HG02610 (cell line): ENCODE measurements at regions not wholly inside any gene's neighbourhood (a gene's known extent, or its start where the extent isn't known, plus 50 kb on each side); places are given as distances from the start of the nearest gene placed in this dataset.

ENCODE experiments used
- ATAC-seq: cut with Tn5 transposase; IDR thresholded peaks from one replicate; pipeline ENCODE4 v1.9.1; 2021; ENCODE audit warnings: mild to moderate bottlenecking, moderate library complexity; ENCODE audit not compliant: unreplicated experiment

DNA sequence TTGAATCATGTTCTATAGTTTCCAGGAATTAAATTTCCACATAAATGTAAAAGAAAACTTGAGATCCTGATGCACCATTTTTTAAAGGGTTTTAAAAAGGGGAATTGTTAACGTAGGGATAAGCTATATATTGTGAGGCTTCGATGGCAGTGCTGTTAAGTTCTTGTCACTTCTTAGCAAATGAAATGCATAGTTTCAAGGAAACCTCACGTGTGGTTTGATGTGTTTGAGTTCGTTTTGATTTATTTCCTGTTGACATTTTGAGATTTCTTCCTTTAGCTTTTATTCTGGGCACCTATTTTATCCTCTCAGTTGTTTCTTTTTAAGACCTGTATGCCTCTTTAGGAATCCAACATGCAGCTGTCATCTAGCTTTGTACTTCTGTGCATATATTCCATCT lies 301.0 kb downstream of the DOCK8 start:
- no peak for ATAC-seq

DNA sequence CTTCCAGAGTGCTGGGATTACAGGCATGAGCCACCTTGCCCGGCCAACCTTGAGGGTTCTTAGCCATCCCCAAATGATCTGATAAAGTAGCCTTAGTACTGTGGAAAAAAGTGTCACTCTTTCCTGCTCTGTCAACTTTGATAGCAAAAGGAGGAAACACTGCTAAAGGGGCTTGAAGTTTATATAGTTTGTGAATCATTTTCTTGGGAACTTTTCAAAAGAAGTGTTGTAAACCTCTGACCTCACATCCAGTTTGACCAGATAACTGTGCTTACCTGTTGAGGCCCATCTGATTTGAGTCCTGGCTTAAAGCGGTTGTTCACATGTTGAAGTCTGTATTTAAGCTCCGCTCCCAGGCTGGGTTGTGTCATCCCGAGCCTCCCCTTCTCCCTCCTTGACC lies 303.3 kb downstream of the DOCK8 start:
- ATAC-seq, result no peak

DNA sequence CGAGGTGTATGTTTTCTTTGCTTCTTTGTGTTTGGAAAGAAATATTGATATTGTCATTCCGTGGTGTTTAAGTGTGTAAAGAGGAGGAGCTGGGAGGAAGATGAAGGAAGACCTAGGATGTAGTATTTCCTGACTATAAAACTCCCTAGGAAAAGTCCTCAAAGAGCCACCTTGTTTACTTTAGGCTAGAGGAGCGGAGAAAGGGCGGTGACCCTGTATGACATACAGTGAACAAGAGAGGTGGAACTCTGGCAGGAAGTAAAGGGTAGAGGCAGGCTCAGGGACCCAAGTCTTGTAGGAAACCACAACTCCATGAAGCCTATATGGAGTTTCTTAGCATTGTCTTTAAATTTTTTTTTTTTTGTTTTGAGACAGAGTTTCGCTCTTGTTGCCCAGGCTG lies 303.9 kb downstream of the DOCK8 start:
- ATAC-seq, result no peak

DNA sequence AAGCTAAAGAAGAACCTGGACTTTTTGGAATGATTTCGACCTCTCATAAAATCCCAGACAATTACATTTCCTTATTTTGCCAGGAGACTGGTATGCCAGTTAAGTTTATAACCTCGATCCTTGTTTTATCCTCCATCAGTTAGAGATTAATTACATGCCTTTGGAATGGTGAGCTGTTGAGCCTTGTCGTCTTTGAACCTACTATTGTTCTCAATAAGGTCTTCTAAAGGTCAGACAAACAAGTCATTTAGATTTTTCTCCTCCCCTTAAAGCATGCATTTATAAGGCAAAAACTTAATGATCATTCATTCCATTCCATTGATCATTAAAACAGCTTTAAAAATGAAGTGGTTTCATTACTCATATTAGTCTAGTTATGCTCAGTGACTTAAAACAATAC lies 304.9 kb downstream of the DOCK8 start:
- no peak for ATAC-seq

GRCh38 chr9:520302-520701 lies 305.6 kb downstream of the DOCK8 start:
- no peak for ATAC-seq

GRCh38 chr9:522190-522589 lies 307.5 kb downstream of the DOCK8 start:
- no peak for ATAC-seq

DNA sequence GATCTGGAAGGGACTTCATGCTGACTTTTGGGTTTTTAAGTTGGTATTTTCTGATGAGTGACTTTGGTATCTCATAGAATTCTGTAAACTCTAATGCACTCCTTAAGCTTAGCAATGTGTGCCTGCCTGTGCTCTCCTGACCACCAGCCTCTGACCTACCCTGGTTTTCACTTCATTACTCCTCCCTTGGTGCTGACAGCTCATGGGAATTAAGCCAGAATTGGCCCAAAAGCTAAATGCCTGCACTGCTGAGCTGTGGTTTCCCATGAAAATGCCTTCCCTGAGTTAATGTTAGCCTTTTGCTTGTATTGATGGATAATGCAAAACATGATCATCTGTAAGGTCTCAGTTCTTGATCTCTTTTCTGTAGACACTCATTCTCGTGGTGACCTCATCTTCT lies 308.0 kb downstream of the DOCK8 start:
- ATAC-seq, result no peak

- ATAC-seq, result no peak
These were observed 308.8 kb downstream of the DOCK8 start for GRCh38 chr9:523444-523843.

- no peak for ATAC-seq
These were observed 309.3 kb downstream of the DOCK8 start for GRCh38 chr9:524008-524407.

DNA sequence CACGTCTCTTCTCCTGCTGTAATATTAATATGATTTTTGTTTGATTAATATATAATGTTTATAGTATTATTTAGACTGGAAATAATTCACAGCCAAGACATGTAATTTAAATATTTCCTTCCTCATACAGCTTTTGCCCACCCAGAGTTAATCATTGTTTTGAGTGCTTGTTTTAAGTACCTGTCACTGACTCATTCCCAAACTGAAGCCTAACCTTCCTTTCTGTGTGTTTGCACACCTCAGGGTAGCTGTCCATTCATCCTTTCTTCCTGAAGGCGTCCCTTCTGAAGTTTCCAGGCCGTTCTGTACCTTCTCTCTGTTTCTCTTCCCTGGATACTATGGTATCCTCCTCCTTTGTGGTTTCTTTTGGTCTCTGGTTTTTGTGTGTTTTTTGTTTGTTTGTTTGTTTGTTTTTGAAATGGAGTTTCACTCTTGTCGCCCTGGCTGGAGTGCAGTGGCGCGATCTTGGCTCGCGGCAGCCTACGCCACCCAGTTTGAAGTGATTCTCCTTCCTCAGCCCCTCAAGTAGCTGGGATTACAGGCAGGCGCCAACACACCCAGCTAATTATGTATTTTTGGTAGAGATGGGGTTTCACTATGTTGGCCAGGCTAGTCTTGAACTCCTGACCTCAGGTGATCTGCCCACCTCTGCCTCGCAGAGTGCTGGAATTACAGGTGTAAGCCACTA lies 312.4 kb downstream of the DOCK8 start:
- no peak for ATAC-seq

DNA sequence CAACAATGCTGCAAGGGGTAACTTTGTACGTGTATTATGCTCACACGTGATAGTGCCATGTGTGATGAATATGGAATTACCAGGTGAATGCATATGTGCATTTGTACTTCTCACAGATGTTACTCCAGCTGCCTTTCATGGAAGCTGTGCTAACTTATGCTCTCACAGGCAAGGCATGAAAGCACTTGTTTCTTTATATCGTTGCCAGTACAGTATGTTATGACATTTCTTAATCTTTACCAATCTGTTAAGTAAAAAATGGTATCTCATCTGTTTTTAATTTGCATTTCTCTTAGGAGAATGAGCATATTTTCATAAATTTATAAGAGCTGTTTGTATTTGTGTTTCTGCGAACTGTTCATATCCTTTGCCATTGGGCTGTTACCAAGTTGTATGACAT lies 311.8 kb upstream of the DMRT1 start:
- ATAC-seq, result no peak

- ATAC-seq, result no peak
These were observed 310.8 kb upstream of the DMRT1 start for GRCh38 chr9:530681-531080.

- ATAC-seq, result no peak
These were observed 308.8 kb upstream of the DMRT1 start for GRCh38 chr9:532707-533106.

- no peak for ATAC-seq
These were observed 306.6 kb upstream of the DMRT1 start for GRCh38 chr9:534886-535285.

DNA sequence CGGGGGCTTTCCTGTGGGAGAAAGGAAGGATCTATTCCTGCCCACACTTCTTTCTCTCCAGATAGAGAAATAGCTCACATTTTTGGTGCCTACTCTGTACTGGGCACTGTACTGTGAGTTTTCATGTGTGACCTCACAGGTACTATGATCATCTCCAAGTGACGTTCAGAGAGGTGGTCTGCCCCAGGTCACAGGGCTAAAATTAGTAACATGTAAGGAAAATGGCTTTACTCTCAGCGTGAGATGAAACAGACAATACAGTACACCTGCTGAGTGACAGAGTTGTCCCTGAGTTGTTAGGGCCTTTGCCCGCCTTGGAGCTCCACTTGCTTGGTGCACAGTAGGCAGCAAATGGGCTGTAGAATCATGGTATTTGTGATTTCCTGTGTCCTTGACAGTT lies 306.1 kb upstream of the DMRT1 start:
- no peak for ATAC-seq

GRCh38 chr9:536597-537511 lies 304.6 kb upstream of the DMRT1 start:
- ATAC-seq, result no peak

- no peak for ATAC-seq
These were observed 298.0 kb upstream of the DMRT1 start for GRCh38 chr9:543478-543877.

- no peak for ATAC-seq
These were observed 296.0 kb upstream of the DMRT1 start for GRCh38 chr9:545480-545879.

GRCh38 chr9:546235-546634 lies 295.3 kb upstream of the DMRT1 start:
- ATAC-seq, result no peak

- ATAC-seq, result no peak
These were observed 294.7 kb upstream of the DMRT1 start for GRCh38 chr9:546797-547223.

GRCh38 chr9:547314-547713 lies 294.2 kb upstream of the DMRT1 start:
- ATAC-seq, result no peak

DNA sequence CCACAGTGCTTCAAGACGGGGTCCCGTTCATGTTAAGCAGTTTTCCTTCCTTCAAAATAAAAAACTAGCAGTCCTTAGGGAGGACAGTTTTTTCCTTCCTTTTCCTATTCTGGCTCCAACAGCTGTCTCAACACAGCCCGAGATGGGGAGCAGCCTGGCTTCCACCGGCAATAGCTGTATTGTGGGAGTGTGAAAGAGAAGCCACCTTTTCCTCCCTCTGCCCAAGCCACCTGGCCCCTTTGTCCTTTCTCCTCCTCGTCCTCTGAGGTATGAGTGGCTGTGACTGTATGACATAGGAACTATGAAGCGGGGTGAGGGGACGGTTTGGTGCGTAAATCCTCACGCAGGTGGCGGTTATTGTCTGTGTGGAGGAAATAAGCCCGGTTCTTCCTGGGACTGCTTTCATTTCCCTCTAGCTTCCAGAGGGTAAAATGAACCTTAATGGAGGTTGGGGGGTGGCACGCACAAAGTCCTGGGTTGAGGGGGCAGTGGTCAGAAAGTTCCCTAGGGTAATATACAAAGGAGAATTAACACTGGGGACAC lies 292.0 kb upstream of the DMRT1 start:
- no peak for ATAC-seq
